Mesenchymal stem cell (in vitro differentiated cells and primary cell): ENCODE measurements at regions not wholly inside any gene's neighbourhood (a gene's known extent, or its start where the extent isn't known, plus 50 kb on each side); places are given as distances from the start of the nearest gene placed in this dataset.

ENCODE experiments used
- DNase-seq: peaks from one replicate; pipeline ENCODE4 v3.0.0-alpha.2; 2013
- H2AFZ ChIP-seq: one replicate; pipeline ENCODE4 v1.6.1; 2013; ENCODE audit warnings: low read depth, mild to moderate bottlenecking, control low read depth, inconsistent platforms, low read length, moderate library complexity
- H2AK5ac ChIP-seq: 2 replicates; pipeline ENCODE4 v1.6.1; 2013; ENCODE audit warnings: low read length, moderate library complexity, mild to moderate bottlenecking, inconsistent platforms; ENCODE audit not compliant: severe bottlenecking
- H2BK120ac ChIP-seq: one replicate; pipeline ENCODE4 v1.6.1; 2013; ENCODE audit warnings: low read depth, mild to moderate bottlenecking, inconsistent platforms, low read length, moderate library complexity
- H2BK12ac ChIP-seq, 2 experiments: one replicate each; pipeline ENCODE4 v1.6.1; 2013; ENCODE audit warnings: inconsistent platforms in 2 of 2, low read length in 2 of 2, mild to moderate bottlenecking in 2 of 2, moderate library complexity in 2 of 2, control low read depth in 1 of 2
- H2BK15ac ChIP-seq: one replicate; pipeline ENCODE4 v1.6.1; 2013; ENCODE audit warnings: mild to moderate bottlenecking, low read depth, inconsistent platforms; ENCODE audit not compliant: poor library complexity, severe bottlenecking
- H2BK5ac ChIP-seq: 2 replicates; pipeline ENCODE4 v1.6.1; 2013; ENCODE audit warnings: low read depth, mild to moderate bottlenecking, low read length, control low read depth, inconsistent platforms; ENCODE audit not compliant: poor library complexity, severe bottlenecking
- H3K14ac ChIP-seq, 2 experiments: one replicate each; pipeline ENCODE4 v1.6.1; 2013; ENCODE audit warnings: inconsistent platforms in 2 of 2, low read length in 2 of 2, control low read depth in 1 of 2, mild to moderate bottlenecking in 1 of 2, moderate library complexity in 1 of 2
- H3K18ac ChIP-seq, 2 experiments: one replicate each; pipeline ENCODE4 v1.6.1; 2013; ENCODE audit warnings: inconsistent platforms in 2 of 2, low read length in 2 of 2, control low read depth in 1 of 2, low read depth in 1 of 2, mild to moderate bottlenecking in 1 of 2
- H3K23ac ChIP-seq, 2 experiments: one replicate each; pipeline ENCODE4 v1.6.1; 2013; ENCODE audit warnings: inconsistent platforms in 2 of 2, low read length in 2 of 2, mild to moderate bottlenecking in 2 of 2, moderate library complexity in 2 of 2, control low read depth in 1 of 2
- H3K27ac ChIP-seq: 2 replicates; pipeline ENCODE4 v1.5.1; 2013; ENCODE audit warnings: mild to moderate bottlenecking, moderate library complexity, low read length, control low read depth, inconsistent platforms; ENCODE audit not compliant: poor library complexity, severe bottlenecking
- H3K27me3 ChIP-seq, 2 experiments: 2 replicates each; pipeline versions ENCODE4 v1.6.1 to v1.7.0; 2013; ENCODE audit warnings: low read length in 2 of 2, mild to moderate bottlenecking in 2 of 2, moderate library complexity in 2 of 2, control low read depth in 1 of 2, inconsistent platforms in 1 of 2; ENCODE audit not compliant: control insufficient read depth in 1 of 2, insufficient read depth in 1 of 2
- H3K36me3 ChIP-seq, 2 experiments: 2 replicates each; pipeline versions ENCODE4 v1.6.1 to v1.7.0; 2013; ENCODE audit warnings: low read length in 2 of 2, control low read depth in 1 of 2, inconsistent platforms in 1 of 2, low read depth in 1 of 2, mild to moderate bottlenecking in 1 of 2; ENCODE audit not compliant: insufficient read depth in 2 of 2, control insufficient read depth in 1 of 2
- H3K4ac ChIP-seq, 2 experiments: one replicate each; pipeline ENCODE4 v1.6.1; 2013; ENCODE audit warnings: inconsistent platforms in 2 of 2, low read length in 2 of 2, mild to moderate bottlenecking in 2 of 2, moderate library complexity in 2 of 2, control low read depth in 1 of 2, low read depth in 1 of 2
- H3K4me1 ChIP-seq: 2 replicates; pipeline ENCODE4 v1.6.1; 2013; ENCODE audit warnings: low read depth, low read length, control low read depth; ENCODE audit not compliant: control insufficient read depth, insufficient read depth
- H3K4me2 ChIP-seq: 2 replicates; pipeline ENCODE4 v1.6.1; 2013; ENCODE audit warnings: low read length, mild to moderate bottlenecking, inconsistent platforms; ENCODE audit not compliant: poor library complexity, severe bottlenecking
- H3K4me3 ChIP-seq, 2 experiments: 2 replicates each; pipeline versions ENCODE4 v1.5.1 to v1.7.0; 2013; ENCODE audit warnings: low read length in 2 of 2, mild to moderate bottlenecking in 2 of 2, control low read depth in 1 of 2, low read depth in 1 of 2; ENCODE audit not compliant: insufficient read depth in 1 of 2
- H3K79me1 ChIP-seq: replicated peaks from 2 replicates; pipeline ENCODE4 v1.6.1; 2013; ENCODE audit warnings: mild to moderate bottlenecking, control low read depth, low read length, inconsistent platforms; ENCODE audit not compliant: poor library complexity, severe bottlenecking
- H3K9ac ChIP-seq: 2 replicates; pipeline ENCODE4 v1.7.0; 2013; ENCODE audit warnings: mild to moderate bottlenecking, low read length, moderate library complexity
- H3K9me3 ChIP-seq: 2 replicates; pipeline ENCODE4 v1.7.0; 2013; ENCODE audit warnings: mild to moderate bottlenecking, low read length; ENCODE audit not compliant: control insufficient read depth
- H4K8ac ChIP-seq: one replicate; pipeline ENCODE4 v1.6.1; 2013; ENCODE audit warnings: inconsistent platforms, mild to moderate bottlenecking, low read length, moderate library complexity
- H4K91ac ChIP-seq: one replicate; pipeline ENCODE4 v1.6.1; 2013; ENCODE audit warnings: mild to moderate bottlenecking, low read length, inconsistent platforms
- WGBS: methylation state at CpG from one replicate; pipeline ENCODE4 v1.1.7; 2013; ENCODE audit warnings: mixed read lengths; 5-methylcytosine and 5-hydroxymethylcytosine counted together

- Histone ChIP-seq H3K4me3 (no peak overlapping the region), H3K36me3 (no peaks in the 10 kb centered on the region), H2BK5ac (no peak overlapping the region), H3K27ac (no peak overlapping the region), H4K91ac (no peak overlapping the region), H4K8ac (no peak overlapping the region), H3K4me1 (no peaks in the 10 kb centered on the region), H3K23ac (no peak overlapping the region), H3K27me3 (peaks cover 0 to 43% of the 10 kb centered on the region in 2 experiments), H3K79me1 (no peaks in the 10 kb centered on the region), H2BK15ac (no peak overlapping the region), H3K9ac (no peak overlapping the region), H2BK120ac (no peak overlapping the region), H3K4ac (no peak overlapping the region), H3K18ac (no peak overlapping the region), H3K9me3 (peaks cover 3% of the 10 kb centered on the region), H3K14ac (no peak overlapping the region), H2BK12ac (no peak overlapping the region), H2AK5ac (no peak overlapping the region), H3K4me2 (no peak overlapping the region), H2AFZ (no peak overlapping the region)
- DNase-seq: no peak
- 91% methylated on average over 10 of the region's 10 CpGs for WGBS
Measured at GRCh38 chr22:47357493-47357892, 595.0 kb downstream of the TBC1D22A start.

GRCh38 chr22:47357086-47357485 is 594.6 kb downstream of the TBC1D22A start:
- DNase-seq: no peak
- H3K18ac ChIP-seq: no peak overlapping the region
- no peaks in the 10 kb centered on the region for H3K79me1 ChIP-seq
- H3K27ac ChIP-seq: no peak overlapping the region
- no peak overlapping the region for H2BK120ac ChIP-seq
- H3K4ac ChIP-seq: no peak overlapping the region
- no peaks in the 10 kb centered on the region for H3K36me3 ChIP-seq
- no peak overlapping the region for H3K4me2 ChIP-seq
- H3K14ac ChIP-seq: no peak overlapping the region
- no peak overlapping the region for H4K8ac ChIP-seq
- no peak overlapping the region for H2AK5ac ChIP-seq
- H3K9ac ChIP-seq: no peak overlapping the region
- 80% methylated on average over 7 of the region's 7 CpGs for WGBS
- no peak overlapping the region for H2BK12ac ChIP-seq
- no peaks in the 10 kb centered on the region for H3K4me1 ChIP-seq
- peaks cover 0 to 43% of the 10 kb centered on the region in 2 experiments for H3K27me3 ChIP-seq
- no peak overlapping the region for H2BK5ac ChIP-seq
- H2AFZ ChIP-seq: no peak overlapping the region
- no peak overlapping the region for H4K91ac ChIP-seq
- no peak overlapping the region for H2BK15ac ChIP-seq
- peaks cover 2% of the 10 kb centered on the region for H3K9me3 ChIP-seq
- H3K4me3 ChIP-seq: no peak overlapping the region
- H3K23ac ChIP-seq: no peak overlapping the region

- 56% methylated on average over 5 of the region's 5 CpGs for WGBS
- Histone ChIP-seq H4K8ac (no peak overlapping the region), H2AFZ (no peak overlapping the region), H4K91ac (no peak overlapping the region), H3K4me2 (no peak overlapping the region), H3K18ac (no peak overlapping the region), H3K4me3 (no peak overlapping the region), H2BK5ac (no peak overlapping the region), H3K9ac (no peak overlapping the region), H2BK12ac (no peak overlapping the region), H3K4ac (no peak overlapping the region), H3K4me1 (no peaks in the 10 kb centered on the region), H3K79me1 (no peaks in the 10 kb centered on the region), H2BK120ac (no peak overlapping the region), H3K9me3 (no peaks in the 10 kb centered on the region), H2BK15ac (no peak overlapping the region), H3K27ac (no peak overlapping the region), H3K23ac (no peak overlapping the region), H3K36me3 (no peaks in the 10 kb centered on the region), H3K14ac (no peak overlapping the region), H3K27me3 (peaks cover 0 to 43% of the 10 kb centered on the region in 2 experiments), H2AK5ac (no peak overlapping the region)
- DNase-seq: no peak
Measured at GRCh38 chr22:47356511-47357011, 594.1 kb downstream of the TBC1D22A start.

GRCh38 chr22:47355776-47356510 is 593.5 kb downstream of the TBC1D22A start:
- H2BK120ac ChIP-seq: no peak overlapping the region
- WGBS: 77% methylated on average over 13 of the region's 13 CpGs

More at GRCh38 chr22:47355776-47356510, 593.5 kb downstream of the TBC1D22A start:
- Histone ChIP-seq H4K8ac (no peak overlapping the region), H3K4me2 (no peak overlapping the region), H3K9me3 (no peaks in the 10 kb centered on the region), H3K4ac (no peak overlapping the region), H3K9ac (no peak overlapping the region), H2BK12ac (no peak overlapping the region), H2BK15ac (no peak overlapping the region), H3K4me1 (no peaks in the 10 kb centered on the region), H2AFZ (no peak overlapping the region), H2AK5ac (no peak overlapping the region), H3K36me3 (no peaks in the 10 kb centered on the region), H3K4me3 (no peak overlapping the region), H3K23ac (no peak overlapping the region), H2BK5ac (no peak overlapping the region), H3K27me3 (peaks cover 0 to 43% of the 10 kb centered on the region in 2 experiments), H3K79me1 (no peaks in the 10 kb centered on the region), H4K91ac (no peak overlapping the region), H3K18ac (no peak overlapping the region), H3K14ac (no peak overlapping the region), H3K27ac (no peak overlapping the region)
- no peak for DNase-seq
